ENCODE measurements at regions not wholly inside any gene's neighbourhood (a gene's known extent, or its start where the extent isn't known, plus 50 kb on each side); places are given as distances from the start of the nearest gene placed in this dataset.

- no peak for TF ChIP-seq ZBTB7A (IDR thresholded peaks at IDR 0.05; ENCODE audit: low read depth)
- TF ChIP-seq, protein P1, sequence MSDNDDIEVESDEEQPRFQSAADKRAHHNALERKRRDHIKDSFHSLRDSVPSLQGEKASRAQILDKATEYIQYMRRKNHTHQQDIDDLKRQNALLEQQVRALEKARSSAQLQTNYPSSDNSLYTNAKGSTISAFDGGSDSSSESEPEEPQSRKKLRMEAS (IDR thresholded peaks at IDR 0.05) = no peak
- no peak for TF ChIP-seq EGR1 (IDR thresholded peaks at IDR 0.05)
- 0 out of 2 replicates have a peak, but pooled peaks have one; percentile 9 for TF ChIP-seq RAD21 (IDR thresholded peaks at IDR 0.05; ENCODE audit: low read depth)
Observed at GRCh38 chr12:105499205-105499604, 168.7 kb downstream of the C12orf75 start.

DNA sequence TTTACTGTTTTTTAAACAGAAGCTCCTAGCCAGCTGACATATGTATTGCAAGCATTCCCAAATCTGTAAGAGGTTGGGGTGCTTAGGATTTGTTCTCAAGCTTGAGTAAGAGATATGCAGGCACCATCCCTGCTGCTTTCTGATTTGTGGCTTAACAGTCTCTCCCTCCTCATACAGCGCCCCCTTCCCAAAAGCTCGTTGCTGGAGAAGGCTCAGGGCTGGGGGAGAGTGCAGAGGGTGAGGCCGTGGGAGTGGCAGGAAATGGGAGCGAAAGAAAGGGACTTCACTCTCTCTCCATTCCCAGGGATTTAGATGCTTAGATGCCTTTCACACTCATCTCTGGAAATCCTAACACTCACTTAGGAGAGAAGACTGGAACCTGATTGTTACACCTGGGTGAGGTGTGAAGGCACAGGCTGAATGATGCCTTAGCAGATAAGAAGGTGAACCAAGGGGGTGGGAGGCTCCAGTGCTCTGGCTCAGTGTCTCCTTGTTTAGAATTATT, 172.0 kb downstream of the C12orf75 start:
- TF ChIP-seq TEAD4 (IDR thresholded peaks at IDR 0.05) = no peak
- TF ChIP-seq, protein P2, sequence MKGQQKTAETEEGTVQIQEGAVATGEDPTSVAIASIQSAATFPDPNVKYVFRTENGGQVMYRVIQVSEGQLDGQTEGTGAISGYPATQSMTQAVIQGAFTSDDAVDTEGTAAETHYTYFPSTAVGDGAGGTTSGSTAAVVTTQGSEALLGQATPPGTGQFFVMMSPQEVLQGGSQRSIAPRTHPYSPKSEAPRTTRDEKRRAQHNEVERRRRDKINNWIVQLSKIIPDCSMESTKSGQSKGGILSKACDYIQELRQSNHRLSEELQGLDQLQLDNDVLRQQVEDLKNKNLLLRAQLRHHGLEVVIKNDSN (IDR thresholded peaks at IDR 0.05) = no peak
- TF ChIP-seq NFIC (IDR thresholded peaks at IDR 0.05) = no peak
- TF ChIP-seq EP300 (IDR thresholded peaks at IDR 0.05; ENCODE audit: borderline replicate concordance) = no peak
- no peak for TF ChIP-seq REST (IDR thresholded peaks at IDR 0.05; ENCODE audit: low read depth)
- no peak for TF ChIP-seq ZBTB7A (IDR thresholded peaks at IDR 0.05; ENCODE audit: low read depth)
- no peak for TF ChIP-seq FOXM1 (IDR thresholded peaks at IDR 0.05; ENCODE audit: borderline replicate concordance, low read depth)
- no peak for TF ChIP-seq YY1 (IDR thresholded peaks at IDR 0.05; ENCODE audit: low read depth)
- no peak for TF ChIP-seq TAF1 (IDR thresholded peaks at IDR 0.05; ENCODE audit: low read depth)
- no peak for TF ChIP-seq RAD21 (IDR thresholded peaks at IDR 0.05; ENCODE audit: low read depth)
- TF ChIP-seq EGR1 (IDR thresholded peaks at IDR 0.05) = no peak
- TF ChIP-seq, protein P1 (IDR thresholded peaks at IDR 0.05) = no peak
- TF ChIP-seq CEBPB (IDR thresholded peaks at IDR 0.05) = no peak
- TF ChIP-seq CREB1 (IDR thresholded peaks at IDR 0.05; ENCODE audit: low read depth) = no peak
- no peak for TF ChIP-seq TCF12 (IDR thresholded peaks at IDR 0.05; ENCODE audit: low read depth)

GRCh38 chr12:105503619-105504018, 173.1 kb downstream of the C12orf75 start:
- TF ChIP-seq EGR1 (IDR thresholded peaks at IDR 0.05) (no peak), TEAD4 (IDR thresholded peaks at IDR 0.05) (no peak), RAD21 (IDR thresholded peaks at IDR 0.05; ENCODE audit: low read depth) (no peak), EP300 (IDR thresholded peaks at IDR 0.05; ENCODE audit: borderline replicate concordance) (no peak), TAF1 (IDR thresholded peaks at IDR 0.05; ENCODE audit: low read depth) (no peak), FOXM1 (IDR thresholded peaks at IDR 0.05; ENCODE audit: borderline replicate concordance, low read depth) (no peak), CREB1 (IDR thresholded peaks at IDR 0.05; ENCODE audit: low read depth) (no peak), TCF12 (IDR thresholded peaks at IDR 0.05; ENCODE audit: low read depth) (no peak), YY1 (IDR thresholded peaks at IDR 0.05; ENCODE audit: low read depth) (no peak), CEBPB (IDR thresholded peaks at IDR 0.05) (no peak), ZBTB7A (IDR thresholded peaks at IDR 0.05; ENCODE audit: low read depth) (no peak), REST (IDR thresholded peaks at IDR 0.05; ENCODE audit: low read depth) (no peak), NFIC (IDR thresholded peaks at IDR 0.05) (no peak)
- TF ChIP-seq, protein P2 (IDR thresholded peaks at IDR 0.05) = no peak
- TF ChIP-seq, protein P1 (IDR thresholded peaks at IDR 0.05) = no peak

GRCh38 chr12:105504286-105504685, 173.8 kb downstream of the C12orf75 start:
- no peak for TF ChIP-seq REST (IDR thresholded peaks at IDR 0.05; ENCODE audit: low read depth)
- peak; percentile 18; the same call in 1 of the 2 replicates for TF ChIP-seq RAD21 (IDR thresholded peaks at IDR 0.05; ENCODE audit: low read depth)
